ENCODE measurements at regions not wholly inside any gene's neighbourhood (a gene's known extent, or its start where the extent isn't known, plus 50 kb on each side); places are given as distances from the start of the nearest gene placed in this dataset.

DNA sequence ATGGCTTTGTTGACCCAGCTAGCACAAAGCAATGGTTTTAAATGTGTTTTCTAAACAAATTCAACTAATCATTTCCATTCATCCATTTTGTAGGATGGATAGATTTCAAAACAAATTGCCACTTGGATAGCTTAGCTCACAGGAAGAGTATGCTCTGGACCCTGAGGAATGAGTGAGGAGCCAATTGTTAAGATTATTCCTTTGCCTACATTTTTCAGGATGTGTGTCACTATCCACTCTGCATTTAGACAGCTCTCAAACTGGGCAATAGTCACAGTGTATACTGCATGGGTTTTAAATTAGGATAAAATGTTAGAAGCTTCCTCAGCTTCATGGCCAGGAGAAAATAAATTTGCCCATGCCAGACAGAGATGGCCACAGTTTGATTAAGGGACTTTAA, 605.6 kb upstream of the TEX47 start:
- TF ChIP-seq, protein P1, sequence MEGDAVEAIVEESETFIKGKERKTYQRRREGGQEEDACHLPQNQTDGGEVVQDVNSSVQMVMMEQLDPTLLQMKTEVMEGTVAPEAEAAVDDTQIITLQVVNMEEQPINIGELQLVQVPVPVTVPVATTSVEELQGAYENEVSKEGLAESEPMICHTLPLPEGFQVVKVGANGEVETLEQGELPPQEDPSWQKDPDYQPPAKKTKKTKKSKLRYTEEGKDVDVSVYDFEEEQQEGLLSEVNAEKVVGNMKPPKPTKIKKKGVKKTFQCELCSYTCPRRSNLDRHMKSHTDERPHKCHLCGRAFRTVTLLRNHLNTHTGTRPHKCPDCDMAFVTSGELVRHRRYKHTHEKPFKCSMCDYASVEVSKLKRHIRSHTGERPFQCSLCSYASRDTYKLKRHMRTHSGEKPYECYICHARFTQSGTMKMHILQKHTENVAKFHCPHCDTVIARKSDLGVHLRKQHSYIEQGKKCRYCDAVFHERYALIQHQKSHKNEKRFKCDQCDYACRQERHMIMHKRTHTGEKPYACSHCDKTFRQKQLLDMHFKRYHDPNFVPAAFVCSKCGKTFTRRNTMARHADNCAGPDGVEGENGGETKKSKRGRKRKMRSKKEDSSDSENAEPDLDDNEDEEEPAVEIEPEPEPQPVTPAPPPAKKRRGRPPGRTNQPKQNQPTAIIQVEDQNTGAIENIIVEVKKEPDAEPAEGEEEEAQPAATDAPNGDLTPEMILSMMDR (IDR thresholded peaks at IDR 0.05; ENCODE audit: extremely low read depth, missing control alignments), result no peak
- no peak for DNase-seq (ENCODE audit: low spot score)

DNA sequence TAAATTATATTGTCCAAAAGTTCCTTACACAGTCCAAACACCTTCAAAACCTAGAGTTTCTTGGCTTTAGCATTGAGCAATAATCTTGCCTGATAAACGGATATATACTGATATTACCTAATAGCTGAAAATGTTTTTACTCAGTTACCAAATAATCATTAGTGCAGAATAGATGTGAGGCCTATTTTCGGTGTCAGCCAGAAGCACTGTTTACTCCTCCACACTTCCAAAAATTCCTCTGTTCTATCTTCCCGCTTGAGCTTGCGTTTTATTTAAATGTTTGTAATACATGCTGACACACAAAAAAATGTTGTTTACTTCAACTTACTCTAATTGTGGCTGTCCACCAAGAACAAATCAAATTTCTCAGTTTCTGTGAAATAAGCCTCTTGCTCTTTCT, 606.2 kb upstream of the TEX47 start:
- DNase-seq (ENCODE audit: low spot score), result no peak
- TF ChIP-seq, protein P1 (IDR thresholded peaks at IDR 0.05; ENCODE audit: extremely low read depth, missing control alignments), result no peak

GRCh38 chr7:89451911-89452310, 656.4 kb upstream of the TEX47 start:
- TF ChIP-seq, protein P1 (IDR thresholded peaks at IDR 0.05; ENCODE audit: extremely low read depth, missing control alignments), result no peak
- no peak for DNase-seq (ENCODE audit: low spot score)

DNA sequence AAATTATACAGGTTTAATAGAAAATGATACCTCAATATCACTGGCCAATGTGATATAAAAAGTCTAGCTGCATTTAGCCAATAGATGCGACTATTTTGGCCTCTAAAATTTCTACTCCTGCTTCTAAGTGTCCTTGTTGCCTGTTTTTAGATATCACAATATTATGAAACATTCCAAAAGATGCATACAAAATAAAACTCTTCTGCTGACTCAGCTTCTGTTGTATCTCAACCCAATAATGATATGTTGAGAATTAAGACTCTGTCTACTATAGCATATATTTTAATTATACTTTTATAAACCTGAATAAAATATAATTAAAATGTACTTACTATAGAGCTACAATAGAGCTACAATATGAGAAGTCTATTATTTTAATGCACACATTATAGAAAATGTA, 661.0 kb upstream of the TEX47 start:
- no peak for DNase-seq (ENCODE audit: low spot score)
- TF ChIP-seq, protein P1 (IDR thresholded peaks at IDR 0.05; ENCODE audit: extremely low read depth, missing control alignments), result no peak

GRCh38 chr7:89458114-89458513, 662.6 kb upstream of the TEX47 start:
- DNase-seq (ENCODE audit: low spot score), result no peak
- TF ChIP-seq, protein P1 (IDR thresholded peaks at IDR 0.05; ENCODE audit: extremely low read depth, missing control alignments), result no peak

- TF ChIP-seq, protein P1 (IDR thresholded peaks at IDR 0.05; ENCODE audit: extremely low read depth, missing control alignments), result no peak
- DNase-seq (ENCODE audit: low spot score), result no peak
Observed at GRCh38 chr7:89474456-89474855, 678.9 kb upstream of the TEX47 start.

GRCh38 chr7:89477991-89478390, 676.3 kb upstream of the STEAP1 start:
- TF ChIP-seq, protein P1 (IDR thresholded peaks at IDR 0.05; ENCODE audit: extremely low read depth, missing control alignments), result no peak
- no peak for DNase-seq (ENCODE audit: low spot score)

Measured in GM20000 (cell line).